OCI-LY1 (cell line): ENCODE measurements at regions not wholly inside any gene's neighbourhood (a gene's known extent, or its start where the extent isn't known, plus 50 kb on each side); places are given as distances from the start of the nearest gene placed in this dataset.

Experiments
- H2AFZ ChIP-seq: fragments of 200-600 bp; sonication (generic), shearing (Covaris generic); 2 replicates; pipeline ENCODE4 v1.6.0; 2014; ENCODE audit warnings: antibody characterized with exemption, mild to moderate bottlenecking, low read length
- H3F3A ChIP-seq: fragments of 200-600 bp; sonication (generic), shearing (Covaris generic); 2 replicates; pipeline ENCODE4 v1.6.0; 2014; ENCODE audit warnings: mild to moderate bottlenecking, antibody characterized with exemption, low read length, moderate library complexity; ENCODE audit not compliant: insufficient read depth
- H3K27ac ChIP-seq: fragments of 200-600 bp; sonication (generic); 2 replicates; pipeline ENCODE4 v1.5.1; 2014; ENCODE audit warnings: low read length, mixed run types, mild to moderate bottlenecking, low read depth; ENCODE audit not compliant: poor library complexity, severe bottlenecking
- H3K27me3 ChIP-seq: fragments of 200-600 bp; sonication (generic); 2 replicates; pipeline ENCODE4 v1.6.0; 2014; ENCODE audit warnings: antibody characterized with exemption, mild to moderate bottlenecking, low read length, moderate library complexity; ENCODE audit not compliant: insufficient read depth
- H3K36me3 ChIP-seq: fragments of 200-600 bp; sonication (generic); 2 replicates; pipeline ENCODE4 v1.6.1; 2014; ENCODE audit warnings: mild to moderate bottlenecking, antibody characterized with exemption, low read length, moderate library complexity, mixed read lengths; ENCODE audit not compliant: insufficient read depth
- H3K4me1 ChIP-seq: fragments of 200-600 bp; sonication (generic); 2 replicates; pipeline ENCODE4 v1.5.1; 2014; ENCODE audit warnings: mild to moderate bottlenecking, low read length, moderate library complexity; ENCODE audit not compliant: insufficient read depth, severe bottlenecking
- H3K4me2 ChIP-seq: fragments of 200-600 bp; sonication (generic), shearing (Covaris generic); 2 replicates; pipeline ENCODE4 v1.6.1; 2014; ENCODE audit warnings: low read length
- H3K4me3 ChIP-seq: fragments of 200-600 bp; sonication (generic); 2 replicates; pipeline ENCODE4 v1.5.1; 2014; ENCODE audit warnings: low read length, low read depth, mild to moderate bottlenecking, mixed read lengths; ENCODE audit not compliant: poor library complexity, severe bottlenecking
- H3K79me2 ChIP-seq: fragments of 200-600 bp; shearing (Covaris generic); 2 replicates; pipeline ENCODE4 v1.6.1; 2016; ENCODE audit warnings: mixed run types, low read length, mixed read lengths; ENCODE audit not compliant: insufficient read depth
- H3K9ac ChIP-seq: fragments of 200-600 bp; sonication (generic), shearing (Covaris generic); 2 replicates; pipeline ENCODE4 v1.6.1; 2014; ENCODE audit warnings: mild to moderate bottlenecking, low read length, mixed read lengths
- H3K9me2 ChIP-seq: fragments of 200-600 bp; sonication (generic), shearing (Covaris generic); 2 replicates; pipeline ENCODE4 v1.6.1; 2014; ENCODE audit warnings: low read depth, mild to moderate bottlenecking, low read length, mixed read lengths
- H3K9me3 ChIP-seq: fragments of 200-600 bp; shearing (Covaris generic); 2 replicates; pipeline ENCODE4 v1.6.1; 2014; ENCODE audit warnings: low read length, mixed read lengths
- H4K20me1 ChIP-seq: fragments of 200-600 bp; sonication (generic), shearing (Covaris generic); 2 replicates; pipeline ENCODE4 v1.6.0; 2016; ENCODE audit warnings: mild to moderate bottlenecking, low read length; ENCODE audit not compliant: insufficient read depth
- EZH2 ChIP-seq: fragments of 200-600 bp; sonication (generic), shearing (Covaris generic); IDR thresholded peaks from 2 replicates; pipeline ENCODE4 v1.8.0; 2017; ENCODE audit warnings: borderline replicate concordance, mixed run types, mild to moderate bottlenecking, antibody characterized with exemption, low read length, moderate library complexity, mixed read lengths
- TF ChIP-seq, protein P1 (sequence below): fragments of 200-600 bp; sonication (generic), shearing (Covaris generic); IDR thresholded peaks from 2 replicates; pipeline ENCODE4 v1.5.1; 2017; ENCODE audit warnings: mild to moderate bottlenecking, antibody characterized with exemption, low read length, moderate library complexity, mixed read lengths

- Histone ChIP-seq H3K9me3 (no peaks in the 10 kb centered on the region), H3K4me2 (no peak overlapping the region), H3K4me1 (no peaks in the 10 kb centered on the region), H3K27ac (no peak overlapping the region), H3K36me3 (no peaks in the 10 kb centered on the region), H3K27me3 (no peaks in the 10 kb centered on the region), H3K9me2 (no peaks in the 10 kb centered on the region), H3K79me2 (no peaks in the 10 kb centered on the region), H3K4me3 (no peak overlapping the region), H3F3A (no peaks in the 10 kb centered on the region), H3K9ac (no peak overlapping the region), H4K20me1 (no peaks in the 10 kb centered on the region), H2AFZ (no peak overlapping the region)
- TF ChIP-seq, protein P1, sequence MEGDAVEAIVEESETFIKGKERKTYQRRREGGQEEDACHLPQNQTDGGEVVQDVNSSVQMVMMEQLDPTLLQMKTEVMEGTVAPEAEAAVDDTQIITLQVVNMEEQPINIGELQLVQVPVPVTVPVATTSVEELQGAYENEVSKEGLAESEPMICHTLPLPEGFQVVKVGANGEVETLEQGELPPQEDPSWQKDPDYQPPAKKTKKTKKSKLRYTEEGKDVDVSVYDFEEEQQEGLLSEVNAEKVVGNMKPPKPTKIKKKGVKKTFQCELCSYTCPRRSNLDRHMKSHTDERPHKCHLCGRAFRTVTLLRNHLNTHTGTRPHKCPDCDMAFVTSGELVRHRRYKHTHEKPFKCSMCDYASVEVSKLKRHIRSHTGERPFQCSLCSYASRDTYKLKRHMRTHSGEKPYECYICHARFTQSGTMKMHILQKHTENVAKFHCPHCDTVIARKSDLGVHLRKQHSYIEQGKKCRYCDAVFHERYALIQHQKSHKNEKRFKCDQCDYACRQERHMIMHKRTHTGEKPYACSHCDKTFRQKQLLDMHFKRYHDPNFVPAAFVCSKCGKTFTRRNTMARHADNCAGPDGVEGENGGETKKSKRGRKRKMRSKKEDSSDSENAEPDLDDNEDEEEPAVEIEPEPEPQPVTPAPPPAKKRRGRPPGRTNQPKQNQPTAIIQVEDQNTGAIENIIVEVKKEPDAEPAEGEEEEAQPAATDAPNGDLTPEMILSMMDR = no peak
- no peak for TF ChIP-seq EZH2
Observed at GRCh38 chr2:33672896-33673295, 73.8 kb upstream of the FAM98A start.

DNA sequence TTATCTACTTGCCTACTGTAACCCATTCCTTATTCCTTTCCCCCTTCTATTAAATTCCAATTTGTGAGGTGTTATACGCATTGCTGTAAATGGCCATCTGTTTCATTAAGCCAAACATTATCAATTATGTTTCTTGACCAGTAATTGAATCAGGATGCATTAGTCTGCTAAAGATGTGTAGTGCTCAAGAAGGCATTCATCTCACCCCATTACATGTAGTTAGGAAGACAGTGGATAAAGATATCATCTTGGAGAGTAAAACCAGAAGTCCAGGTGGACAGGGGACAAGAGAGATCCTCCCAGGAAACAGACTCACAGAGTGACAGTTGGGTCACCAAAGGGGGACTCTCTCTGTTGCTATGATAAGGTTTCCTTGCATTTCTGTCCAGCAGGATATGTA, 73.3 kb upstream of the FAM98A start:
- H3K9me3 ChIP-seq = no peaks in the 10 kb centered on the region
- no peaks in the 10 kb centered on the region for H3F3A ChIP-seq
- H3K4me1 ChIP-seq = no peaks in the 10 kb centered on the region
- no peak overlapping the region for H2AFZ ChIP-seq
- H3K9me2 ChIP-seq = no peaks in the 10 kb centered on the region
- H3K4me3 ChIP-seq = no peak overlapping the region
- TF ChIP-seq EZH2 = no peak
- TF ChIP-seq, protein P1 = no peak
- no peak overlapping the region for H3K27ac ChIP-seq
- H3K27me3 ChIP-seq = no peaks in the 10 kb centered on the region
- no peaks in the 10 kb centered on the region for H3K79me2 ChIP-seq
- no peaks in the 10 kb centered on the region for H3K36me3 ChIP-seq
- H4K20me1 ChIP-seq = no peaks in the 10 kb centered on the region
- no peak overlapping the region for H3K4me2 ChIP-seq
- no peak overlapping the region for H3K9ac ChIP-seq

DNA sequence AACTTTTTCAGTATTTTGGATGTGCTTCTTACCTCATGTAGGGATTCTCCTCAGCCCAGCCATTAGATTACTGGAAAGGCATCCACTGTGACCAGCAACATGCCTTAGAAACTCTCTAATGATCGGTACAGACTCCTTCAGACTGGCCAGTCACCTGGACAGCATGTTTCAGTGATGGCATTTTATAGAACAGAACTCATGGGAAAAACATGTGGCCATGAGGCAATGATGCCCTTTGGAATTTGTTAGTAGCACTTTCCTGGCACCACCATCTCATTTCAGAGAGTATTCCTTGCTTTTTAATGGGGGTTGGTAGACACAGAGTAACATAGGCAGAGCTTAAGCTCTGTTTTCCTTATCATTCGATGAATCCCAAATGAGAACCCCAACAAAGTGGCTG, 72.1 kb upstream of the FAM98A start:
- no peak overlapping the region for H3K27ac ChIP-seq
- no peaks in the 10 kb centered on the region for H4K20me1 ChIP-seq
- no peak overlapping the region for H2AFZ ChIP-seq
- no peaks in the 10 kb centered on the region for H3K4me1 ChIP-seq
- H3K4me2 ChIP-seq = no peak overlapping the region
- no peaks in the 10 kb centered on the region for H3K27me3 ChIP-seq
- no peak overlapping the region for H3K4me3 ChIP-seq
- H3K9me3 ChIP-seq = no peaks in the 10 kb centered on the region
- no peaks in the 10 kb centered on the region for H3K36me3 ChIP-seq
- TF ChIP-seq, protein P1 = no peak
- TF ChIP-seq EZH2 = no peak
- no peaks in the 10 kb centered on the region for H3K79me2 ChIP-seq
- H3K9me2 ChIP-seq = no peaks in the 10 kb centered on the region
- H3F3A ChIP-seq = no peaks in the 10 kb centered on the region
- H3K9ac ChIP-seq = no peak overlapping the region
